Prostate gland (tissue), 2 donors: ENCODE measurements at regions not wholly inside any gene's neighbourhood (a gene's known extent, or its start where the extent isn't known, plus 50 kb on each side); places are given as distances from the start of the nearest gene placed in this dataset.

Source experiments
- DNase-seq: peaks from one replicate; pipeline ENCODE4 v3.0.0-alpha.2; 2019; ENCODE audit warnings: low spot score
- H3K27ac ChIP-seq, 2 donors: fragments of 200-600 bp; sonication (generic); 2 replicates each; pipeline ENCODE4 v1.5.1; 2017 to 2019
- H3K27me3 ChIP-seq: fragments of 200-600 bp; sonication (generic); replicated peaks from 2 replicates; pipeline ENCODE4 v1.5.1; 2019; ENCODE audit not compliant: insufficient read depth
- H3K36me3 ChIP-seq, 2 donors: fragments of 200-600 bp; sonication (generic); 1 replicate in 1 of 2; 2 replicates in 1 of 2; pipeline versions ENCODE4 v1.5.1 to v1.8.1; 2017 to 2019
- H3K4me1 ChIP-seq: fragments of 200-600 bp; sonication (generic); replicated peaks from 2 replicates; pipeline ENCODE4 v1.5.1; 2019
- H3K4me3 ChIP-seq, 2 donors: fragments of 200-600 bp; sonication (generic); 2 replicates each; pipeline ENCODE4 v1.5.1; 2017 to 2019
- H3K9me3 ChIP-seq: fragments of 200-600 bp; sonication (generic); 2 replicates; pipeline ENCODE4 v1.5.1; 2017
- CTCF ChIP-seq, 4 experiments: fragments of 200-600 bp in 2 of 4; fragments of 450-650 bp in 2 of 4; sonication (generic) in 2 of 4; IDR thresholded peaks; 1 replicate in 3 of 4; 2 replicates in 1 of 4; pipeline ENCODE4 v1.5.1; 2016 to 2019; ENCODE audit warnings: antibody characterized with exemption in 4 of 4, mild to moderate bottlenecking in 2 of 4, moderate library complexity in 2 of 4
- POLR2A ChIP-seq: fragments of 450-650 bp; IDR thresholded peaks from one replicate; pipeline ENCODE4 v1.6.1; 2016; ENCODE audit warnings: antibody characterized with exemption, mild to moderate bottlenecking
- POLR2AphosphoS5 ChIP-seq: sonication (generic); formaldehyde crosslinking; IDR thresholded peaks from one replicate; pipeline ENCODE4 v1.6.1; 2017; ENCODE audit warnings: antibody characterized with exemption
- WGBS: methylation state at CpG from one replicate; pipeline ENCODE4 v1.1.5; 2018; 5-methylcytosine and 5-hydroxymethylcytosine counted together
- intact Hi-C: fragments of 100-400 bp; cut with DNase I; formaldehyde crosslinking; loops from one replicate; pipeline ENCODE4 v1.14.2; 2022

DNA sequence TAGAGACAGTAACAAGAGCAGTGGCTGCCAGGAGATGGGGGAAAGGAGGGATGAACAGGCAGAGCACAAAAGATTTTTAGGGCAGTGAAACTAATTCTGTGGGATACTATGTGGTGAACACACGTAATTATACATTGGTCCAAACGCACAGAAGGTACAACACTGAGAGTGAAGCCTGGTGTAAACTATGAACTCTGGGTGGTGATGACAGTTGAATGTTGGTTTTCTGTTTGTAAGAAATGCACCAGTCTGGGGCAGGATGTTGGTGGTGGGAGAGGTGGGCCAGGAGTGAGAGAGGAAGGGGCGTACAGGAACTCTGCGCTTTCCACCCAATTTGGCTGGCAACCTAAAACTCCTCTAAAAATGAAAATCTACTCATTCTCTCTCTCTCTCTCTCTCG is 50.2 kb upstream of the TIAM1 start:
- Histone ChIP-seq H3K36me3 (no peaks in the 10 kb centered on the region), H3K4me3 (no peak overlapping the region), H3K4me1 (no peaks in the 10 kb centered on the region), H3K27me3 (no peaks in the 10 kb centered on the region), H3K9me3 (no peaks in the 10 kb centered on the region), H3K27ac (no peak overlapping the region)
- WGBS, result 92% methylated on average over 5 of the region's 5 CpGs
- intact Hi-C loops, result no loop called here
- DNase-seq, result no peak
- TF ChIP-seq POLR2AphosphoS5 (no peak), POLR2A (no peak), CTCF (IDR thresholded peaks at IDR 0.05) (no peak)
